ENCODE measurements at regions not wholly inside any gene's neighbourhood (a gene's known extent, or its start where the extent isn't known, plus 50 kb on each side); places are given as distances from the start of the nearest gene placed in this dataset.

GRCh38 chr11:128260398-128260797, 327.0 kb downstream of the ETS1 start:
- no peak for TF ChIP-seq CTCF (IDR thresholded peaks at IDR 0.05)
- TF ChIP-seq EZH2 (IDR thresholded peaks at IDR 0.05; ENCODE audit: borderline replicate concordance, insufficient read depth, low read depth, low read length, poor library complexity, severe bottlenecking), result no peak

Data from B cell (primary cell).